ENCODE measurements at regions not wholly inside any gene's neighbourhood (a gene's known extent, or its start where the extent isn't known, plus 50 kb on each side); places are given as distances from the start of the nearest gene placed in this dataset.
A peak's percentile ranks its signal among the peaks of the same experiment; 100 is the strongest.

DNA sequence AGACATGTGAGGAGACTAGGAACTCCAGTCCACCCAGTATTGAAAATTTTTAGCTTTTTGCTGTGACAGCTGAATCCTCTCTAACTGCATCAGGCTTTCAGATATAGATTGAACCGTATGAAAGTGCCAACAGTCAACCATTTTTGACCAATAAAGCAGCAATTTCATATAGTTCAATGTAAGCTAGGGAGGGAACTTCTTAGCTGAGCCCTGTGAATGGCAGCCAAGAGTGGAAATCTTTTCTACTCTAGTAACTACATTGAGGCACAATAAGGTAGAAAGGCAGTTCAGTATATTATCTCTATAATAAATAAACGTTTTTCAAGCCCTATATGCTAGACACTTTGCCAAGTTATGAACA is 96.3 kb upstream of the TANK start:
- no peak for TF ChIP-seq POLR2A (IDR thresholded peaks at IDR 0.05)
- TF ChIP-seq, protein P1, sequence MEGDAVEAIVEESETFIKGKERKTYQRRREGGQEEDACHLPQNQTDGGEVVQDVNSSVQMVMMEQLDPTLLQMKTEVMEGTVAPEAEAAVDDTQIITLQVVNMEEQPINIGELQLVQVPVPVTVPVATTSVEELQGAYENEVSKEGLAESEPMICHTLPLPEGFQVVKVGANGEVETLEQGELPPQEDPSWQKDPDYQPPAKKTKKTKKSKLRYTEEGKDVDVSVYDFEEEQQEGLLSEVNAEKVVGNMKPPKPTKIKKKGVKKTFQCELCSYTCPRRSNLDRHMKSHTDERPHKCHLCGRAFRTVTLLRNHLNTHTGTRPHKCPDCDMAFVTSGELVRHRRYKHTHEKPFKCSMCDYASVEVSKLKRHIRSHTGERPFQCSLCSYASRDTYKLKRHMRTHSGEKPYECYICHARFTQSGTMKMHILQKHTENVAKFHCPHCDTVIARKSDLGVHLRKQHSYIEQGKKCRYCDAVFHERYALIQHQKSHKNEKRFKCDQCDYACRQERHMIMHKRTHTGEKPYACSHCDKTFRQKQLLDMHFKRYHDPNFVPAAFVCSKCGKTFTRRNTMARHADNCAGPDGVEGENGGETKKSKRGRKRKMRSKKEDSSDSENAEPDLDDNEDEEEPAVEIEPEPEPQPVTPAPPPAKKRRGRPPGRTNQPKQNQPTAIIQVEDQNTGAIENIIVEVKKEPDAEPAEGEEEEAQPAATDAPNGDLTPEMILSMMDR (IDR thresholded peaks at IDR 0.05) = peak in 1 of 6 experiments; percentile 40
